ENCODE measurements at regions not wholly inside any gene's neighbourhood (a gene's known extent, or its start where the extent isn't known, plus 50 kb on each side); places are given as distances from the start of the nearest gene placed in this dataset.
"Not testable (repeated sequence)": the region's sequence is repeated elsewhere in the genome, so short reads cannot be mapped to it uniquely, and the experiment has no call there.

GRCh38 chr5:15383469-15383868 is 116.5 kb upstream of the FBXL7 start:
- no peak for DNase-seq

GRCh38 chr5:15383021-15383420 is 117.0 kb upstream of the FBXL7 start:
- DNase-seq = no peak

DNA sequence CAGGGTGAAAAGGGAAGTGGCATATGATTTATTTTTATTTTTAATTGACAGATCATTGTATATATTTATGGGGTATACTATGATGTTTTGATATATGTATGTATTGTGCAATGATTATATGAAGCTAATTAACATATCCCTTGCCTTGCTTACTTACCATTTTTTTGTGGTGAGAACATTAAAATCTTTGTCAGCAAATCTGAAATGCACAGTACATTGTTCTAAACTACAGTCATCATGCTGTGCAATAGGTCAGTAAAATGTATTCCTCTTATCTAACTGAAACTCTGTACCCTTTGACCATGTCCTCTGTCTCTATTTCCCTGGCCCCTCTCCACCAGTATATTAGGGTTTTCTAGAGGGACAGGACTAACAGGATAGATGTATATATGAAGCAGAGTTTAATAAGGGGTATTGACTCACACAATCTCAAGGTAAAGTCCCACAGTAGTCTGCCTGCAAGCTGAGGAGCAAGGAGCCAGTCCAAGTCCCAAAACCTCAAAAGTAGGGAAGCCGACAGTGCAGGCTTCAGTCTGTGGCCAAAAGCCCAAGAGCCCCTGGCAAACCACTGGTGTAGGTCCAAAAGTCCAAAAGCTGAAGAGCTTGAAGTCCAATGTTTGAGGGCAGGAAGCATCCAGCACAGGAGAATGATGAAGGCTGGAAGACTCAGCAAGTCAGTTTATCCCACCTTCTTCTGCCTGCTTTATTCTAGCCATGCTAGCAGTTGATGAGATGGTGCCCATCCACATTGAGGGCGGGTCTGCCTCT is 122.2 kb upstream of the FBXL7 start:
- DNase-seq = no peak

DNA sequence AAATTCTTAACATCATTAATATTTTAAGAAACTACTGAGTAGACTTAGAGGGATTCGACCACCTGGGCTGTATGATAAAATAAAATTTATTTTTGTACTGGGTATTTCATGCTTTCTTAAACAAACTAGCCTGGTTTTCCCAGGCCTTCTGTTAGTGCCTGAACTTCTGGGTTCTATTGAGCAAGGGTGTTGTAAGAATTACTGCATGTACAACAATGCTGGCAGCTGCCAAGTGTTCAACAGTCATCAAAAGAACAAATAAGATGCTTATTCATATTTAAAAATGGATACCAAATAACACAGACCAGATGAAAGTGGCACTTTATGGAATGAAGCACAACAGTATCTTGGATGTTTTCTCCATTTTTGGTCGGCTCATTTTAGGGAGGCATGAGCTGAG is 123.2 kb upstream of the FBXL7 start:
- DNase-seq = no peak

- DNase-seq = no peak
Observed at GRCh38 chr5:15376088-15376487, 123.9 kb upstream of the FBXL7 start.

DNA sequence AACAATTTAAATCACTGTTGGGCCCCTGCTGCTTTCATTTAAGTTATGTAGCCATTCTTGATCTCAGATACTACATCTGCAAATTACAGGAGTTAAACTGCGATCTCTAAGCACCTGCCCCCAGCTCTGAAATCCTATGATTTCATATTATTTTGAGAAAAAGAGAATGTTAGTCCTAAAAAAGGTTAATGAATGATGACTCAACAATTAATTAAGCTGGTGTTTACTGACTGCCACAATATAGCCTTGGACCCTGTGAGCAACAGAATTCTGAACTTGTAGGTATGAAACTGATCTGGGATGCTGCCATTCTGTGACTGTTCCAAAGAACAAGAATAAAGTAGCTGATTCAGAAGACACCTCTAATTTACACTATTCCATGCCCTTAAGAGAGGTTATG is 124.4 kb upstream of the FBXL7 start:
- no peak for DNase-seq

GRCh38 chr5:15374886-15375285 is 125.1 kb upstream of the FBXL7 start:
- no peak for DNase-seq

- no peak for DNase-seq
Observed at GRCh38 chr5:15373151-15373550, 126.8 kb upstream of the FBXL7 start.

DNA sequence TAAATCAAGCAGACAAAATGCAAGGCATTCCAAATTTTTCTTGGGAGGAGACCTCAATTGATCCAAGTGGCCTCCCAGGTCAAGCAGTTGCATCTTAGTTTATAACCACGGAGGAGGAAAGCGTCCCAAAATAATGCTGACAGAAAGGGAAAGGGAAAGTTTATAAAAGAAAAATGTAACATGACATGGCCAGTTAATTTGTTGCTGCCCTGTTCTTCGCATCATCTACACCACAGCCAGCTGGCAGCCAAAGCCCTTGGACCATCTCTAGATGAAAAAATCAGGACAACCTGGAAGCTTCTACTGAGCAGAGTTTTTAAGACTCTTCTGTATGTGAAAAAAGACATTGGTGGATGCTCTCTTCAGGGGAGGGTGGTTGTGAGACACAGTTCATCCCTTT is 128.8 kb upstream of the FBXL7 start:
- no peak for DNase-seq

- no peak for DNase-seq
Observed at GRCh38 chr5:15368835-15369234, 131.1 kb upstream of the FBXL7 start.

GRCh38 chr5:15367489-15367888 is 132.5 kb upstream of the FBXL7 start:
- no peak for DNase-seq

DNA sequence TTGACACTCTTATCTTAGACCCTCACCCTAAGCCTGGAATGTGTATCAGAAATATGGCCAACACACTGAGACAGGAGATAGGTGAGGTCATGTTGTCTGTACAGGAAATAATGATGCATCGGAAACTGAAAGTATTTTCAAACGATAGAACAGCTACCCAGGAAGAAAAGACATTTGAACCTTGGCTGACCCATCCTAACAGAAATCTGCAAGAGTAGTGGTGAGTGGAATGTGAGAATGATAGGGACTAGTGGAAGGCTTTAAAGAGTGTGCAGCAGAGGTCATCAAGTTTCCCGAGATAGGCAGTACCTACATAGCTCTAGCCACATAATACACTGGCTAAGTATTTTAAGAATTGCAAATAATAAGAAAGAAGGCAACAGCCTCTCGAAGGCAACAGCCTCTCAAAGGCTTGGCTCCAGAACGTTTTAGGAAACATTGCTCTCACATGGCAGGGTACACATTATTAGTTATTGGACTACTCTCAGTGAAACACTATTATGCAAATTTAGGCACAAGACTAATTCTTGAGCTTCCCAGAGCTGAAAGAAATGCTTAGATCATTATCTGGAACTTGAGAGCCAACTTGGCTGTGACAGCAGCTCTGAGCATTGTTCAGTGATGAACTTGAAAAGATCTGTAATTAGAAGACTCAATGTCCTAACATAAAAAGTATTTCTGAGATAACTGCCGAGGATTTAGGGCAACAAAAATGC is 133.1 kb upstream of the FBXL7 start:
- no peak for DNase-seq

- no peak for DNase-seq
Observed at GRCh38 chr5:15365070-15365469, 134.9 kb upstream of the FBXL7 start.

GRCh38 chr5:15363601-15364000 is 136.4 kb upstream of the FBXL7 start:
- DNase-seq = no peak

DNA sequence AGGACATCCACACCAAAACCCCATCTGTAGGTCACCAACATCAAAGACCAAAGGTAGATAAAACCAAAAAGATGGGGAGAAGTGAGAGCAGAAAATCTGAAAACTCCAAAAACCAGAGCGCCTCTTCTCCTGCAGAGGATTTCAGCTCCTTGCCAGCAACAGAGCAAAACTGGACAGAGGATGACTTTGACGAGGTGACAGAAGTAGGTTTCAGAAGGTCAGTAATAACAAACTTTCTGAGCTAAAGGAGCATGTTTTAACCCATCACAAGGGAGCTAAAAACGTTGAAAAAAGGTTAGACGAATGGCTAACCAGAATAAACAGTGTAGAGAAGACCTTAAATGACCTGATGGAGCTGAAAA is 142.9 kb upstream of the FBXL7 start:
- DNase-seq = not testable (repeated sequence)

DNA sequence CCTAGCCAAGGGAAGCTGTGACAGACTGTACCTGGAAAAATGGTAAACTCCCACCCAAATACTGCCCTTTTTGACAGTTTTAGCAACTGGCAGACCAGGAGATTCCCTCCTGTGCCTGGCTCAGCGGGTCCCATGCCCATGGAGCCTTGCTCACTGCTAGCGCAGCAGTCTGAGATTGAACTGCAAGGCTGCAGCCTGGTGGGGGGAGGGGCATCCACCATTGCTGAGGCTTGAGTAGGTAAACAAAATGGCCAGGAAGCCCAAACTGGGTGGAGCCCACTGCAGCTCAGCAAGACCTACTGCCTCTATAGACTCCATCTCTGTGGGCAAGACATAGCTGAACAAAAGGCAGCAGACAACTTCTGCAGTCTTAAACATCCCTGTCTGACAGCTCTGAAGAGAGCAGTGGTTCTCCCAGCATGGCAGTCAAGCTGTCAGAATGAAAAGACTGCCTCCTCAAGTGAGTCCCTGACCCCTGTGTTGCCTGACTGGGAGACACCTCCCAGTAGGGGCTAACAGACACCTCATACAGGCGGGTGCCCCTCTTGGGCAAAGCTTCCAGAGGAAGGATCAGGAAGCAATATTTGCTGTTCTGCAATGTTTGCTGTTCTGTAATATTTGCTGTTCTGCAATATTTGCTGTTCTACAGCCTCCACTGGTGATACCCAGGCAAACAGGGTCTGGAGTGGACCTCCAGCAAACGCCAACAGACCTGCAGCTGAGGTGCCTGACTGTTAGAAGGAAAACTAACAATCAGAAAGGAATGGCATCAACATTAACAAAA is 143.5 kb upstream of the FBXL7 start:
- not testable (repeated sequence) for DNase-seq

DNA sequence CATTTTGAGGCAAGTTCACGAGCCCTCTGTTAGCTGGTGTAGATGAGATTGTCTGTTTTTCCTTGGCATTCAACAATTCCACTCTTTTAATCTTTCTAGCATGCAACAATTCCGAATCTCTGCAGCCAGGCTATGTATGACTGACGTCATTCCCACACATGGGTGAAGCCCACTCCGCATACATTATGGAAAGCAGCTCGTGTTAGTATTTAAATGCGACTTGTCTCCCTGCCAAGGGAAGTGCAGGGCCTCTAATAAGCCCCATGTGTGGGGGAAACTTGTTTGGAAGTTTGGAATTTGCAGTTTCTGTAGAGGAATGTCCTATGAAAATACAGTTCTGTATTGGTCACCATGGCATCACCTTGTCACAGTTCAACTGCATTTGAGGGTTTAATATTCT is 146.0 kb upstream of the FBXL7 start:
- no peak for DNase-seq

GRCh38 chr5:15353086-15353645 is 146.8 kb upstream of the FBXL7 start:
- DNase-seq = no peak

DNA sequence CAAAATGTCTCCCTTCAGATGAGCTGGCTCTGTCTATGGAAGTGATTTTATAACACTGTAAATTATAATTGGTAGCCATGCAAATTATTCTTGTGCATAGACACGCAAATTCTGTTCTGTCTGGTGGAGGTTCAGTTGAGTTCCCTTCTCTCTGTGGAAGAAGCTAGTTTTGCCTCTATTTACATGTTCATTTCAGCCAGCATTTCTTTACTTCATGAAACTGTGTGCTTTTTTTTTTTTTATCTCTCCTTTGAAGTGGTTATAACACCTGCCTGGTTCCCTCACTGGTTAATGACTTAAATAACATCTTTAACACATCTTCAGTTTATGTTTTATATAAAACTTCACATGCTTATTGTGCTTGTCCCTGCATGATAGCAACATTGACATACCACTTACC is 149.4 kb upstream of the FBXL7 start:
- DNase-seq = no peak

DNA sequence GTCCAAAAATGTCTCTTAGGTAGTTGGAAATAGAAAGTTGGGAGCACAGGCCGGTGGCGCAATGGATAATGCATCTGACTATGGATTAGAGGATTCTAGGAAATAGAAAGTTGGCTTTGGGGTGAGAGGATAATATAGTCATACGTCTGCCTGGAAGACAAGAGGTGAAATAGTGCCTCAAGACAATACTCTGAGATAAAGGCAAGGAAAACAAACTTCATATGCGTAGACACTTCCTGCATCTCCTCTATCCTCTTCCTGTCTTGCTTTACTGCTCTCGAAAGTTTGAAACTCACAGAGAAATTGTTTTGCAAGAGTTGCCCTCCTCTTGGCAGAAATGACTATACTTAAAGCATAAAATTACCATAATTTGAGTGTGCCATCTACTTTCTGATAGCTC is 153.2 kb upstream of the FBXL7 start:
- DNase-seq = no peak

DNA sequence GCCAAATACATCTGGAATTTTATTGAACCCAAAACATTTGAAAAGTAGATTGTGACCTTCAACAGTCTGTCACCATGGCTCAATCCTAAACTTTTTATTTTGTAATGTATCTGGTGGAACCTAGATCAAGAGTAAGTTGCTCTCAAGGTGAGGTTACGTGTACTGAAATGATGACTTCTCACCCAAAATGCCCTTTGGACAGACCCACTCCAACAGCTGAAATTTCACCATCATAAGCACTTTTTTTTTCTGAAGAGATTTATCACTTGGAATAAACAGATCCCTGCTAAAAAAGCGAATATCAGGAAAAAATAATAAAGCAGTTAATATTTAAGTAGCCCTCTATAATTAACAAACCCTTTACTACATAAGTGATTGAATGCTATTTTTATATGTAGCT is 155.0 kb upstream of the FBXL7 start:
- DNase-seq = no peak

DNA sequence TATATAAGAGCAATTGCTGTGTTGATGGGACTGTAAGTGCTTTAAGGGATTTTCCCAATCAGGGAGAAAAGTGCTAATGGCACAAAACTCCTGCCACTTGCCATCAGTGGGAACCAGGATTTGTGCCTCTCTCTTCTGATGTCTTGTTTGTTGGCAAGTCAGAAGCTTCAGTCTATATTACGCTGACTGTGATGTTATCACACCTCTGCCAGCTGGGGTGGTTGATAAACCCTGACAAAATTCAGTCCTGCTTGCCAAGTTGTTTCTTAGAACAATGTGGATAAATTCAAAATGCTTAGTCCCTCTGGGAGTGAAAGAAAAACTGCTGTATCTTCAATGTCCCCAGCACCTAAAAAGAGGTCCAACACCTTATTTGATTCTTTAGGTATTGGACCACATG is 161.4 kb upstream of the FBXL7 start:
- no peak for DNase-seq

- DNase-seq = no peak
Observed at GRCh38 chr5:15334551-15335266, 165.3 kb upstream of the FBXL7 start.
